GM18520 (cell line): ENCODE measurements at regions not wholly inside any gene's neighbourhood (a gene's known extent, or its start where the extent isn't known, plus 50 kb on each side); places are given as distances from the start of the nearest gene placed in this dataset.

Experiments used
- ATAC-seq: cut with Tn5 transposase; IDR thresholded peaks from one replicate; pipeline ENCODE4 v1.9.1; 2021; ENCODE audit not compliant: unreplicated experiment

DNA sequence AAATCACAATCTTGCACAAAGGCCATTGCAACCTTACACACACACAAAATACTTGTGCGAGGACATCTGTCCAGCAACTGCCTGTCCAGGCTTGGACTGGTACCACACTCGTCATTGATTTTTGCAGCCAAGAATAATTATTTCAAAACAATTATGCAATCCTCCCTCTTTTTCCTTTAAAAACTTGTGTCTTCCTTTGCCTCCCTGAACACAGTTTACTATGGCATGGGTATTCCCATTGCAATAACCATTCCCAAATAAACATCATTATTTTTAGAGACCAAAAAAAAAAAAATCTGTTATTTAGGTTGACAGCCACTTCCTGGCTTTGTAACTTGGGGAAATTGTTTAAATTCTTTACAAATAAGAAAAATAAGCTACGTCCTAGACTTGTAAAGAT lies 54.0 kb downstream of the C11orf91 start:
- ATAC-seq = no peak

DNA sequence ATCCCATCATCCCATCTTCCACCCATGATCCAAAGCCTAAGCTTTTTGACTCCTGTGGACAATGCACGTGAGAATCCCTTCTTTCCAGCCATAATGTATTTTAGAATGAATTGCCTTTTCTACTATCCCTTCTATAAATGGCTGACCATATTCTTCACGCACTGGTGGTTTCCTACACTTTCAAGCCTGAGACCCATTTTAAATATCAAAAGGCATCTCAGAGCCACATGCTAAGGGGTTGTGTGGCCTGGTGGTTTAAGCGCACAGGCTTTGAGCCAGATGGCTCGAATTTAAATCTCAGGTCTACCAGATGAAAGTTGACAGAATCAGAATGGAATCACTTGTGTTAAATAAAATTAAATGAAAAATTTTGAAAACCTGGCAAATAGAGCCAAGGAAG lies 54.5 kb downstream of the C11orf91 start:
- no peak for ATAC-seq

DNA sequence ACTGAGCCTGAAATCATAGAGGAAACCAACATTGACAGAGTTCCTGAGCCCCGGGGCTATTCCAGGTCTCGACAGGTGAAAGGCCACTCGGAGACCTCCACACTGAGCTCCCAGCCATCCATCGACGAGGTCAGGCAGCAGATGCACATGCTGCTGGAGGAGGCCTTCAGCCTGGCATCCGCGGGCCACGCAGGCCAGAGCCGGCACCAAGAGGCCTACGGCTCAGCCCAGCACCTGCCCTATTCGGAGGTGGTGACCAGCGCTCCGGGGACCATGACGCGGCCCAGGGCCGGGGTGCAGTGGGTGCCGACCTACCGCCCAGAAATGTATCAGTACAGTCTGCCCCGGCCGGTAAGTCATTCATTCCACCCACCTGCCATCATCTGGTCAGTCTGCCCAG lies 54.9 kb downstream of the C11orf91 start:
- no peak for ATAC-seq

DNA sequence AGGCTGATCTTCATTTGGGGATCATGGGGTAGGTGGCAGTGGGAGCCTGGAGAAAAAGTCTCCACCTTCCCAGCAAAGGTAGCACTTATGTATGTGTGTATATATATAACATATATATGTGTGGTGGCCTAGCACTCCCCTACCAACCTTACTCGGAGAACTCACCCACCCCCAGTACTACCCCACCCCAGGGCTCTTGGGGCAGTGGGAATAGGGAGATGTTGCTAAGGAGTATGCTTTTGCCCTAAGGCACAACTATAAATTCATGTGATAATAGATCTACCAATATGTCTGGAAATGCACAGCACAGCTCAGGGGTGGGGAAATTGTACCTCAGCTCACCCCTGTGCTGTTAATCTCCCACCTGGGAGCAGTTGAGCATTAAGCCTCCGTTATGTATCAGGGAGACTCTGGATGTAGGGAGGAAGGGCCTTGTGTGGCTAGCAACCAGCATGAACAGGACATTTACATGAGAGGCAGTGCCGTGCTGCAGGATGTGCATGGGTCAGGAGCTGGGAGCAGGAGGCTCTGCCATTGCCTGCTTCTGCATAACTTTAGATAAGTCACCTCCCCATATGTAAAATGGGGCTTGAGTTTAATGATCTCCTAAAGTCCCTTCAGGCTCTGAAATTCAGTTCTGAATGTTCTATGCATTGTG lies 57.3 kb downstream of the C11orf91 start:
- ATAC-seq = no peak

DNA sequence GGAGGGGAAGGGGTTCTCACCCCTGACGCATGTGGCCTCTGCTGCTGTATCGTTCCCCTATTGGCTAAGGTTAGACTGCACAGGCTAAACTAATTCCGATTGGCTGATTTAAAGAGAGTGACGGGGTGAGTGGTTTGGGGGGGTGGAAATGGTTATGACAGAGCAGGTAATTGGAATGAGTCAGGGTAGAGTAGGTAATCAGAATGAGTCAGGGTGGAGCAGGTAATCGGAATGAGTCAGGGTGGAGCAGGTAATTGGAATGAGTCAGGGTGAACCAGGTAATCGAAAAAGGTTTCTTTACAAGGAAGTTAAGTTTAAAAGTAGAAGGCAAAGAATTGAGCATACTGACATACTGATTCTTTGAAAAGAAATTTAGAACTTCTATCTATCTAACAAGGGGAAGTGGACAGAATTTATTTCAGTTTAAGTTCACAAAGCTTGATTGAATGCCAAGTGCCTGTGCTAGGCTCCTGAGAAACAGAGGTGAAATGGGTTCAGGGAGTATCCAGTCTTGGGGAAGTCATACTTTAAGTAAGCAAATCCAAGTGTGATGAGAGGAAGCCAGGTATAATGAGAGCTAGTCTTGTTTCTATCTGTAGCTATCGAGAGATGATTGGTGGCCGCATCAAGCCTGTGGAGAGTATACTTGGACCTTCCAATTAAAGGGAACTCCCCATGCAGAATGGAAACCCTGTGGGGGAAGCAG lies 58.0 kb downstream of the C11orf91 start:
- no peak for ATAC-seq

- ATAC-seq = no peak
These were observed 59.8 kb downstream of the C11orf91 start for GRCh38 chr11:33640730-33641371.

- ATAC-seq = no peak
These were observed 62.0 kb downstream of the C11orf91 start for GRCh38 chr11:33638608-33639007.

DNA sequence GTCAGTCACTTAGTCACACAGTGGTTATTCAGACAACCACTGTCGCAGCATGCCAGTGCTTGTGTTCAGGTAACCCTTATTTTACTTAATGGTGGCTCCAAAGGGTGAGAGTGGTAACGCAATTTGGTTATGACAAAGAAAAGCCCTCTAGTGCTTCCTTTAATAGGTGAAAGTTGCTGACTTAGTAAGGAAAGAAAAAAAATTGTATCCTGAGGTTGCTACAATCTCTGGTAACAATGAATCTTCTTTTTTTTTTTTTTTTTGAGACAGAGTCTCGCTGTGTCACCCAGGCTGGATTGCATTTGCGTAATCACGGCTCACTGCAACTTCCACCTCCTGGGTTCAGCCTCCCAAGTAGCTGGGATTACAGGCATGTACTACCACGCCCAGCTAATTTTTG lies 64.5 kb downstream of the C11orf91 start:
- ATAC-seq = no peak

- ATAC-seq = no peak
These were observed 65.5 kb downstream of the C11orf91 start for GRCh38 chr11:33635161-33635560.

DNA sequence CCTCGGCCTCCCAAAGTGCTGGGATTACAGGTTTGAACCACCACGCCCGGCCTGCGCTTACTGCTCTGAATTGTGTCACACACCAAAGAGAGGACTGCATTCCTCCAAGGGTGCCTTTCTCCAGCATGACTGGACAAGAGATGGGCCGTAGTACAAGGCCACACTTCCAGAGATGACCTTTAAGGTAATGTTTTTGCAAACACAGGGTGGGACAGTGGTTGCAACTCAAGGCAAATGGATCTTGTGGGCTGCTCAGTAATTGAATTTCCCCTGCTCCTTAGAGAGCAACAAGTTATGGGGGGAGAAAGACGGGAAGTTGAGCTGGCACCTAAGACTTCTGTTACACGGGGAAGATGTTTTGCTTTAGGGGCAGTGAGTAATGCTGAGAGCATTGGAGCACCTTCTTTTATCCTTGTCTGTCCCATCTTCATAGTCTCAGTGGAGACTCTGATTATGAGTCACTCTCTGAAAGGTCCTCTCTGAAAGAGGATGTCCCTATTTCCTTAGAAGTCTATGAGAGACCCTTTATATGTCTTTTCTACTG lies 66.3 kb downstream of the C11orf91 start:
- no peak for ATAC-seq

- no peak for ATAC-seq
These were observed 67.2 kb downstream of the C11orf91 start for GRCh38 chr11:33633251-33634003.

- ATAC-seq = no peak
These were observed 68.9 kb downstream of the C11orf91 start for GRCh38 chr11:33631749-33632091.

GRCh38 chr11:33630936-33631748 lies 69.5 kb downstream of the C11orf91 start:
- ATAC-seq = no peak

DNA sequence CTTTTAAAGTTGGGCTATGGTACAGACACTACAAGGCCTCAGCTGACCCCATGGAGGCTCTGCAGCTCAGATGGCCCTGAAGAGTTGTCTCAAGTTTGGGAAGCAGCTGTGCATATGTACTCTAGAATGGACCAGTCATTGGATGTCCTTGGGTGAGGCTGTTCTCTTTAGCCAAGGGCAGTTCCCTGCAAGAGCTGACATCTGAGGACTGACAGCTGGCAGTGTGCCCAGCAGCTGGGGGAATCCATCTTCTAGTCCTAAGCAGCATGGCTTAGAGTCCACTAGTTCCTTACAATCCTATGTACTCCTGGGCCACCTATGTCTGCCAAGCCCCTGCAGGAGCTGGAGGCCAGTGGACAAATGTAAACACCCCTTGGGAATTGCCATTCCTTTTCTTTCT lies 76.5 kb downstream of the C11orf91 start:
- no peak for ATAC-seq

- no peak for ATAC-seq
These were observed 77.8 kb downstream of the C11orf91 start for GRCh38 chr11:33622806-33623205.

DNA sequence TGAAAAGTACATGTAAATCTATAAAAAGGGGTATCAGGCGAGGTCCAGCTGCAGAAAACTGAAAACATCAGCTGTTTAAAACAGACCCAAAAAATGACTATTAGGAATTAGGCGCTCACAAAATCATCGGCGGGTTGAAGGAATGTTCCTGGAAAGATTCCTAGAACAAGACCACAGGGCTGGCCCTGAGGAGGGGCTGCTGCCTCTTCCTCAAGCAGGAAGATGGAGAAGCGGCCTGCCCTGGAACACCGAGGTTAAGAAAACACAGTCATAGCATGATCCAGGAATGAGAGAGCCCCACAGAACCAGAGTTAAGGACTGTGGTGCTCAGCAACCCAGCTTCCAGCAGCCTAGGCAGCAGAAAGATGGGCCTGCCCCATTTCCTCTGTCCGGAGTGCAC lies 78.4 kb downstream of the C11orf91 start:
- ATAC-seq = no peak

DNA sequence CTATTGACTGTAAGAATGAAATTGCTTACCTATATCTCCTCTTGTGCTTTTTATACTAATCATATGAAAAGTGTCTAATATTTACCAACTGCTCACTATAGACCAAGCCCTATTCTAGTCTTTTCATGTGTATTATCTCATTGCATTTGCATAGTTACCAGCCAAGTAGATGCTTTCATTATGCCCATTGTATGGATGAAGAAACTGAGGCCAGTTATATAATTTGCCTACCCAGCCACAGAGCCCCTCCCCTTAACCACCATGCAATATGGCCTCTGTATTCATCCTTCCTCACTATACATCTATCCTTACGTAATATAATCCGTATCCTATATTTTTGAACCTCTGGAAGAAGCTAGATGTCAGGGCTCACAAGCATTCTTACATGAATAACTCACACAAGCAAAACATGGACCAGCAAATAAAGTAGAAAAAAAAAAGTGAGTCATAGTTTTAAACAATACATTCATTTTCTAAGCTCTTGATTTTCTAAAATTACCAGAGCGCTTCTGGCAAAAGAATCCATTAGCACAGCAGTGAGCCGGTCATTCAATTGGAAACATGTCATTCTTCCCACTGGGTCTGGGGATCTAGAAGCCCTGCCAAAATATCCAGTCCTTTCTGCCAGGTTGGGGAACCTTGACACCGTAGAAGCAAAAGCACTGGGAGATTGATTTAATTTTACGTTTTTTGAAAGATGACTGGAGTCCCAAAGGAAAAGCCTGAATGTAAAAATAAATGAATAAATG lies 80.0 kb downstream of the C11orf91 start:
- ATAC-seq = no peak

DNA sequence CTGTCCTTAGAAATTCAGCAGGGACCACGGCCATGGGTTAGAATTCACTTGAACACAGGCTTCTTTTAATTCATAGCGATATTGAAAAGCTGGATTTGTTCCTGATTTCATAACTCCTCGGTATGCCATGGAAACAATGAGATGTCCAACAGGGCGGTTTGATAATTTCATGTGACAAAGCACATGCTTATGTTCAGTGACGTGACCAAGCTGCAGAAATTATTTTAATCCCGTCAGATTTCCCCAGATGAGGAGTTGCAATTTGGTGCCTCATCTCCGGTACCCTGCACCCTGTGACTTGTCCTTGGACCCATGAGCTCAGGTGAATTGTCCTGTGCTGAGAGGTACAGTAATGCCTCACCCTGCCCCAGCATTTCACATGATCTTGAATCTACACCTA lies 81.7 kb downstream of the C11orf91 start:
- no peak for ATAC-seq

- no peak for ATAC-seq
These were observed 82.3 kb downstream of the C11orf91 start for GRCh38 chr11:33618351-33618710.
